ENCODE measurements at regions not wholly inside any gene's neighbourhood (a gene's known extent, or its start where the extent isn't known, plus 50 kb on each side); places are given as distances from the start of the nearest gene placed in this dataset.
A peak's percentile ranks its signal among the peaks of the same experiment; 100 is the strongest.
"Not testable (repeated sequence)": the region's sequence is repeated elsewhere in the genome, so short reads cannot be mapped to it uniquely, and the experiment has no call there.

DNA sequence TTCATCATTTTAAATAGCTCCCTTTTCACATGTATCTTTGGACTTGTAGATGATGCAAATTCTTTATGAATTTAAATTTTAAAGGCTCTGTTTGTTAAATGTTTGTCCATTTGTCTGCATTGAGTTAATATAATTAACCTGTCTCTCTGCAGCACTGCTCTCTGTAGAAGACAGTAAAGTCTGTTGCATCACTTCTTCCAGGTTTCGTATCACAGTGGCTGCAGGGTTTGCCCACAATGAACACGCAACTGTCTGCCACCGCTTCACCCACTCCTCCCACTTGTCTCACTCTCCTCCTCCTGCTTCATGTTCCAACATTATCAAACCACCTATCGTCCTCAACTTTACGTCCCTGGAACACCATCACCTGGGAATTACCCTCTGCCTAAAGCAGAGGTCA is 231.3 kb upstream of the SLC30A5 start:
- no peak for DNase-seq (ENCODE audit: low spot score)

DNA sequence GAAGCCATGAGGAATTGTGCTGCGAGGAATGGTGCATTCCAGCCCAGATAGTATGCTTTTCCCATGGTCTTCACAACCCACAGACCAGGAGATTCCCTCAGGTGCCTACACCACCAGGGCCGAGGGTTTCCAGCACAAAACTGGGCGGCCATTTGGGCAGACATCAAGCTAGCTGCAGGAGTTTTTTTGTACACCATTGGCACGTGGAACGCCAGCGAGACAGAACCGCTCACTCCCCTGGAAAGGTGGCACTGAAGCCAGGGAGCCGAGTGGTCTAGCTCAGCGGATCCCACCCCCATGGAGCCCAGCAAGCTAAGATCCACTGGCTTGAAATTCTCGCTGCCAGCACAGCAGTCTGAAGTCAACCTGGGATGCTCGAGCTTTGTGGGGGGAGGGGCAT is 228.6 kb upstream of the SLC30A5 start:
- DNase-seq (ENCODE audit: low spot score), result not testable (repeated sequence)

DNA sequence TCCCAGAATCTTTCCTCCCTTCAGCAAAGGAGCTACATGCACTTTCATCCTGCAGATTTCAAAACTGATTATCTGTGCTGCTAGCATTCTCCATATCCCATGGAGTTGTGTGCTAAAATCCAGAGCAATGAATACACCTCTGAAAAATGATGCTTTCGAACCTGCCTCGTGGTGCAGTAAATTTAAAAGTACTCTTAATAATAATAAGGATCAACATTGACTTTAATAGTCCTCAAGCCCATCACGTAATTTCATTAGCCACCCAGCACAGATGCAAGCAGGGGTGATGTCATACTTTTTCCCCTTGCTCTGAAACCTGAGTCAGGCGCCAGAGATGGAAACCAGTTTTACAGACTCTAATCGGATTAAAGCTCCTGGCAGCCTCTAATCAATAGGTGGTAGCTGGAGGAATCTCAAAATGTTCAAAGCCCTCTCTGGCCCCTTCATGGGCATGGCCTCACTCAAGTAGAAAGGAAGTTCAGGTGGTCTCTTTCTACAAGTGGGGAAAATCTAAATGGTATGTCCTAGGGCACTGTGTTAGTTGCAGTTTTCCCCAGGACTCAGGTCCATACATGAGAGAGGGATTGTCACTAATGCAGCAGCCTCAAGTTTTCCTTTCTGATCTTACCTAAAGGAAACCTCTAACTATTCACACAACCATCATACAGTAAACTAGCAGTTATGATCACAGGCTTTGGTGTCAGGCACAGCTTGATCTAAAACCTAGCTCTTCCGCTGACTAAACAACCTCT is 221.6 kb upstream of the SLC30A5 start:
- peak; percentile 56 for DNase-seq (ENCODE audit: low spot score)

DNA sequence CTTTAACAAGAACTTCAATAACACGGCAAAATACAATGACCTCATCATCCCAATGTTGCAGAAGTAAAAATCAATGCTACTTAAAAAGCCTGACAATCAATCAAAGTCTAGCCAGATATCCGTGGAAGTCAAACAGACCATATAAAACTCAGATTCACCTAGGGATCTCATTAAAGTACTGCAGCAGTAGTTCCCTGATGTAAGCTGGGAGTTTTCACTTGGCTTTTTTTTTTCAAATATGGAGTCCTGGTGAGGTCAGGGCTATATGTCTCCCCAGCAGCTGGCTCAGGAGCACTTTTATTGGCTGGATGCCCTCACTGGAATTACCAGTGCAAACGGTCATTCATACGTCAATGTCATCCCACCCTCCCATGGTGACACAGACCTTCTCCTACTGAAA is 220.6 kb upstream of the SLC30A5 start:
- no peak for DNase-seq (ENCODE audit: low spot score)

DNA sequence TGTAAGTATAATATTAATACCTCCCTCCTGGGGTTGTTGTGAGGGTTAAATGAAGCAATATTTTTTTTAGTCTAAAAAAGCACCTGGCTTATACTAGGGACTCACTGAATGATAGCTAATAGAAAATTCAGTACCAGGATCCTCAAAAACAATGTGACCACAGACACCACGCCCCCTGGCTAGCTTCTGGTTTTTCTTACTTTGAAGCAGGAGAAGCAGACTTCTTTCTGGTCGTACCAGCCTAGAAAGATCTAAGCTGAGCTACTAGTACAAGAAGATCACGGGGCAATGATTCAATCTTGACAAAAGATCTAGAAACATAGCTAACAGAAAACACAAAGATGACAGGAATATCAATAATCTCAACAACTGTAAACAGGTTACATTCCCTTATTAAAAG is 218.5 kb upstream of the SLC30A5 start:
- DNase-seq (ENCODE audit: low spot score), result no peak

DNA sequence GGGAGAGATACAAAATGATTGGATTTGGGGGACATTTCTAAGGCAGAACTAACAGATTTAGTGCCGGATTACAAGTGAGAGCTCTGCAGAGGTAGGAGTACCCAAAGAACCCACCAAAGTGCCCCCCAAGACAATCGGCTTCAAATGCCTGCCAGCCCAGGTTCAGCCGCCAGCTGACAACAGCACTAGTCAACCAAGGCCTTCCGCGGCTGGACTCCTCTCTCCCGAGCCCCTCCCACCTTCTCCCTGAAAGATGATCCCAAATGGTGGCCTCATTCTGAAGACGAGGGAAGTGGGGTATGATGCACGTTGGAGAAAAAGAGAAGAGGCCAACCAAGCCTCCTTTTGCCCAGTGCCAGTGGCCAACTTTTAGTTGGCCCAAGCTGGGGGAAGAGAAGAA is 210.4 kb upstream of the SLC30A5 start:
- DNase-seq (ENCODE audit: low spot score), result no peak

DNA sequence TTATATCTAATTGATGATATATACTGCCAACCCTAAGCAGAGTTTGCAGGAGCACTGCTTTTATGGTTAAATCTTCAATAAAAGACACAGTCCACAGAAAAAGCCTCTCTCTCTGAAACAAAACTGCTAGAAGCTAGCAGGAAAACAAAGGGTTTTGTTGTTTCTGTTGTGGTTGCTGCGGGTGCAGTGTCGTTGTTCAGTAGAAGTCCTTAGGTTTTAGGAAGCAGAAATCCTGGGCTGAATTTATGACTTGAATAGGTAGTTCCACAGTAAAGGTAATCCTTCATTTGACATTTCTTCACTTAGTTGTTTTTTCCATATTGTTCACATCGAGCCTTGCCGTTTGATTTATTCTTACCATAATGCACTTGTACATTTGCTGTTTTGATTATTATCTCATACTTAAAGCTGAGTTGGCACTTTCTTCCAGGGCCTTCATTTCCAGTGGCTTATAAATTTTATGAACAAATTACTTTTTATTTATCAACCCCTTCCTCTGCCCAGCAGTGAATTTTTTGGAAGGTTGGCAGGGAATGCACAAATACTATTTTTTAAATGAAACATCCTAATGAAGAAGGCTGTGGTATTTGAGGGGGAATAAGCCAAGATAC is 209.6 kb upstream of the SLC30A5 start:
- no peak for DNase-seq (ENCODE audit: low spot score)

DNA sequence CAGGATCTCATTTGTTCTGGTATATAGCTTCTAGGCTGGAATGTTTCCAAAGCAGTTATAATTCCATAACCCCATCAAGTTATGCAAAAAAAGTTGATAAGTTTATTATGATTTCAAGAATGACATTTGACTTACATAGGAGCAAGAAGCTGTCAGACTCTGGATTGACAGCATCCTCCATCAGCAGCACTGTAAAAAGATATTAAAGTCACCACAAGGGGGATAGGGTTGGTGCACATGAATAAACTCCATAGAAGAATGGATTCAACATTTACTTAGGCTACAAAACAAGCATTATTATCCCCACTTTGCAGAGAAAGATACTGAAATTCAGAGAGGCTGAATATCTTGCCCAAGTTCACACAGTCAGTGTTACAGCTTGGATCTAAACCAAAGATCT is 208.9 kb upstream of the SLC30A5 start:
- DNase-seq (ENCODE audit: low spot score), result no peak

DNA sequence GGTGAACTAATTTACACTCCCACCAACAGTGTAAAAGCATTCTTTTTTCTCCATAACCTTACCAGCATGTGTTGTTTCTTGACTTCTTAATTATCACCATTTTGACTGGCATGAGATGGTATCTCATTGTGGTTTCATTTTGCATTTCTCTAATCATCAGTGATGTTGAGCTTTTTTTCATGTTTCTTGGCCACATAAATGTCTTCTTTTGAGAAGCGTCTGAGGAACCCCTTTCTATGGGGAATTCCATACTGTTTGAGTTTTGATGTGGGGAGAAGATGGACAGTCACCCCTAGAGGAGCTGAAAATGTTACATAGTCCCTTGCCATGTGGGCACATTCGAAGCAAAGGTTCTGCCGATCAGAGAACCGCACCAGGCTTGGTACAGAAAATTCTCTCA is 207.0 kb upstream of the SLC30A5 start:
- no peak for DNase-seq (ENCODE audit: low spot score)

DNA sequence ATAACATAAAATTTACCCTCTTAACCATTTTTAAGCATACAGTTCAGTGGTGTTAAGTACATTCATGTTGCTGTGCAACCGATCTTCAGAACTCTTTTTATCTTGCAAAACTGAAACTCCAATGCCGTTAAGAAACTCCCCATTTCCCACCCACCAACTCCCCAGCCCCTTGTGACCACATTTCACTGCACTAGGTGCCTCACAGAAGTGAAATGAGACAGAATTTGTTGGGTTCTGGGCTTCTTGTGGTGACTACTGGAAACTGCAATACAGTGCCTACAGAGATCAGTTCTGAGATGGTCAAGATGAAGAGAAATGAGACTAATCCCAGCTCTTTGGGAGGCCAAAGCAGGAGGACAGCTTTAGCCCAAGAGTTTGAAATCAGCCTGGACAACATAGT is 202.1 kb upstream of the SLC30A5 start:
- DNase-seq (ENCODE audit: low spot score), result no peak

DNA sequence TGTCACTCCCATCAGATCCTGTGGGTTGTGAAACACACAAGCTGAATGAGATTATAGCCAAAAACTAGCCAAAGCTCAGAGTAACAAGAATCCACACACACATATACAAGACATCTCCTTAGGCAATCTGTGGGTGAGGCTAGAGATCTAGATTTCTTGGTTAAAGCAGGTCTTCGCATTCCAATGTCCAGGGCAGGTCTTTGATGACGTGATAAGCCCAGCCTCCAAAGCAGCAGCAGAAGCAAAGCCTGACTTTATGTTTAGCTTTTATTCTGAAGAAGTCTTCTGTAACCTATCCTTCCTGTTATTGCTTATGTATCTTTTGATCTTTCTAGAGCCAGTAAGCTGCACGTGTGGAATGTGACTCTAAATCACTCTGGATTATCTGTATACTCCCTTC is 199.1 kb upstream of the SLC30A5 start:
- no peak for DNase-seq (ENCODE audit: low spot score)

DNA sequence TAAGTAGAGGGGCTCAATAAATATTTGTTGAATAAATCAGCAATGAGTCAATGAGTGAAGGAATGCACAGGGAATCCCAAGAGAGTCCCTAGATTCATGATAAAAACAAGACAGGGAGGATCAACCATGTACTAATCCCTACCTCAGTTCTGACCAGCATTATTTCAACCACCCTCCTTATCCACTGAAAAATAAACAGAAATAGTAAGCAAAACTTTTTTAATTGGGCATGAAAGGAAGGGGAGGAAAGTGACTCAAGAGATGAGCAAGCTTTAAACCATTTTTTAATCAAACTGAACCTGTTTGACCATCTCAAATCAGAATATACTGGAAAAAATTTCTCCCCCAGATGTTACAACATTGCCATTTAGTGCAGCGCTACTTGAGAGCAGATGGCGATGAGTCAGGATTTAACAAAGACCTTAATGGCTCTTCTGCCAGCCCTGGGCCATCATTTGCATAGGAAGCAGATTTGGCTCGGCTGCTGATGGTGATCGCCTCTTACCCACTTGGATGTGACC is 194.8 kb upstream of the SLC30A5 start:
- DNase-seq (ENCODE audit: low spot score), result no peak

DNA sequence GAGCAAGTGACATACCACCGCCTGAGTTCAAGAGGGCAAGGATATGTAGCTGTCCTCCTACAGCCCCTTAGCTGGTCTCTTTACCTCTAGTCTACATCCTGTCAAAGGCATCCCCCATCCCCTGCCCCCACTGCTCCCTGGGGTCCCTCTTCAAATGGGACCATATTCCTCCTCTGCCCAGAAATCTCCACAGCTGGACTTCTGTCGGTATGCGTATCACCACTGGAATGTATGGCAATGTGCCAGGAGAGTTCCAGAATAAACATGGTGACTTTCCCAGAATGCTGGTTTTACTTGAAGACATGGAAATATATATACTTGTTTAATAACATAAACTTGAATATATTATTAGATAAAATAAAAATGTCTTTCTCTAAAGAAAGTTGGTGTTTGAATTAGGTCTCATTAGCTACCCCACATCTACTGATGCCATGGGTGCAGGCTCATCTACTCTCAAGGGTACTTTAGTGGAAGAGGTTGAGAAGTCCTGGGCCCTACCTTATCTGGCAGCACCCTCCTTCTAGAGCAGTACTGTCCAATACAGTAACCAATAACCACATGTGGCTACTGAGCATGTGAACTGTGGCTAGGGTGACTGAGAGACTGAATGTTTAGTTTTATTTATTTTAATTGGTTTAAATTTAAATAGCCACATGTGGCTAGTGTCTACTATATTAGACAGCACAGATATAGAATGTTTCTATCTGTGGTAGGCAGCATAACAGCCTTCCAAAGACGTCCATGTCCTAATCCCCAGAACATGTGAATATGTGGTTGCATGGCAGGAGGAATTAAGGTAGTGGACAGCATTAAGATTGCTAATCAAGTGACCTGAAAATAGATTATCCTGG is 181.7 kb upstream of the SLC30A5 start:
- no peak for DNase-seq (ENCODE audit: low spot score)

DNA sequence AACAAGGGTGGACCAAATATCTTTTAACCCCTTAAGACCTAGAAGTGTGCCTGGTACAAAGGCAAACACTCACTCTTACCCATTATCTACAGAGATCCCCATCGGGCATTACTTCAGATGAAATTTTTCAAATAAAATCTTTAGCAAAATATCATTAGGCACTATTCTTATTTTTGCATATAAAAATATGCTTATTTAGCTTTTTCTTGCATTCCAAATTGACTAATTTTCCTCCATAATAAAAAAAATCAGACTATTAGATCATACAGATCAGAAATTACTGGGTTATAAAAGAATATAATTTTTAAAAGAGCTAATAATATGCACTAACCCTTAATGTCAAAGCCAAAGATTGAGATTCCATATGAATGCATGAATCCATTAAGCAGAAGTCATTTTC is 178.7 kb upstream of the SLC30A5 start:
- DNase-seq (ENCODE audit: low spot score), result no peak

DNA sequence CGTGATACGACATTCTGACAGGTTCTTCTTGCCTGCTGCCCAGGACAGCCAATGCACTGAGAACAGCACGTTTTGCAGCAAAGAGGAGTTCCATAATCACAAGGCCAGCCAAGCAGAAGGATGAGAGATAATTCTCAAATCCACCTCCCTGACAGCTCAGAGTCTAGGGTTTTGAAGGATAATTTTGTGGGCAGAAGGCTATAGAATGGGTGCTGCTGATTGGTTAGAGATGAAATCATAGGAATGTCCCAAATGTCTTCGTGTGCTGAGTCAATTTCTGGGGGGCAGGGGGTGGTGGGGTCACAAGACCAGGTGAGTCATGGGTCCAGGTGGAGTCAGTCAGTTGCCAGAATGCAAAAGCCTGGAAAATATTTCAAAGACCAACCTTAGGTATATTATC is 175.5 kb upstream of the SLC30A5 start:
- no peak for DNase-seq (ENCODE audit: low spot score)

DNA sequence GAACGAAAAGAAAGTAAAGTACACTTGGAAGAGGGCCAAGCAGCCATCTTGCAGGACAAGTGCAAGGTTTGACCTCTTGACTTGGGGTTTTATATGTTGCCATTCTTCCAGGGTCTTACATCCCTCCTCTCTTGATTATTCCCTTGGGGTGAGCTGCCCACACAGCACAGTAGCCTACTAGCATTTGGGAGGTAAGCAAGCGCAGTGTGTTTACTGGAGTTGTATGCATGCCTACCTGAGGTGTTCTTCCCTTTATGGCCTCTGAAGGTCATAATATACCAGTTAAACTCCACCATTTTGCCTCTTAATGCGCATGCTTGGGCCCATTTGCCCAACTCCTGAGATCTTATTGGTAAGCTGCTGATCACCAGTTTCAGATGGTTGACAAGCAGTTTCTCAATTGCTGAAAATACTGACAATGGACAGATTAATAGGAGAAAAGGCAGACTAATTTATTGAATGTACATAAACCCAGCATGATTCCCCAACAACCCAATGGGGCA is 173.8 kb upstream of the SLC30A5 start:
- DNase-seq (ENCODE audit: low spot score), result no peak

DNA sequence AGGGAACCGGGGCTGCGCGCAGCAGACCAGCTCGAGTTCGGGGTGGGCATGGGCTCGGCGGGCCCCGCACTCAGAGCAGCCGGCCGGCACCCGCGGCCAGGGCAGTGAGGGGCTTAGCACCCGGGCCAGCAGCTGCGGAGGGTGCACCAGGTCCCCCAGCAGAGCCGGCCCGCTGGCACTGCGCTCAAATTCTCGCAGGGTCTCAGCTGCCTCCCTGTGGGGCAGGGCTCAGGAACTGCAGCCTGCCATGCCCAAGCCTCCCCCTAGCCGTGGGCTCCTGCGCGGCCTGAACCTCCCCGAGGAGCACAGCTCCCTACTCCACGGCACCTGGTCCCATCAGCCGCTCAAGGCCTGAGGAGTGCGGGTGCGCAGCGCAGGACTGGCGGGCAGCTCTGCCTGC is 172.9 kb upstream of the SLC30A5 start:
- DNase-seq (ENCODE audit: low spot score), result no peak

DNA sequence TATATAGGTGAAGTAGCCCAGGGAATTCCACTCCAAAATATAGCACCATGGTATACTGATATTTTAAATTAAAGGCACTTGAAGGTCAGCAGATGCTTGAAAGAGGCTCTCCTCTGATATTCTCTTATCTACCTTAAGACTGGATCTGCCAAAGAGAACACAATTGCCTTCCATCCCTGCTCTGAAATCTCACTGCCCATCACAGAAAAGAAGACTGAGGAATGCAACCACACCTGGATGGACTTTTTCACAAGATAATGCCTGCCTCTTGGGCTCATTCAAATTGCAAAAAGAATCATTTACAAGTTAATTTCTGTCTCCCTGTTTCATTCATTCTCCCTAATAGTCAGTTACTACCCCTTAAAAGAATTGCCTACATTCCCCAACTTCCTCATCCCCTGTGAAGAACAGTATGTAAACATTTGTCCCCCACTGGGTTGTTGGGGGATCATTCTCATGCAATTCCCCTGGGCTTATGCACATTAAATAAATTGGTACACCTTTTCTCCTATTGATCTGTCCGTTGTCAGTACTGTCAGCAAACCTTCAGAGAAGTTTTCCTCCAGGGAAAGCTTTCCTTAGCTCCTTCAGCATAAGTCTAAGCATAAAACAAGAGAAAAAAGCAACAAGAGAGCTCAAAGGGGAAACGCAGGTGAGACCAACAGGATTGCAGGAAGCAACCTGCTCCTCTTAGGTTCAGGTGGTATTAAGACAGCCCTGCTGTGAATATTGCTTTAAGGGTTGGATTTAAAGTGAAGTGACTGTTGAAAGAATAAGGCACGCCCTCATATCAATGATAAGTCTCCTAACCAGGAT is 171.4 kb upstream of the SLC30A5 start:
- DNase-seq (ENCODE audit: low spot score), result no peak

DNA sequence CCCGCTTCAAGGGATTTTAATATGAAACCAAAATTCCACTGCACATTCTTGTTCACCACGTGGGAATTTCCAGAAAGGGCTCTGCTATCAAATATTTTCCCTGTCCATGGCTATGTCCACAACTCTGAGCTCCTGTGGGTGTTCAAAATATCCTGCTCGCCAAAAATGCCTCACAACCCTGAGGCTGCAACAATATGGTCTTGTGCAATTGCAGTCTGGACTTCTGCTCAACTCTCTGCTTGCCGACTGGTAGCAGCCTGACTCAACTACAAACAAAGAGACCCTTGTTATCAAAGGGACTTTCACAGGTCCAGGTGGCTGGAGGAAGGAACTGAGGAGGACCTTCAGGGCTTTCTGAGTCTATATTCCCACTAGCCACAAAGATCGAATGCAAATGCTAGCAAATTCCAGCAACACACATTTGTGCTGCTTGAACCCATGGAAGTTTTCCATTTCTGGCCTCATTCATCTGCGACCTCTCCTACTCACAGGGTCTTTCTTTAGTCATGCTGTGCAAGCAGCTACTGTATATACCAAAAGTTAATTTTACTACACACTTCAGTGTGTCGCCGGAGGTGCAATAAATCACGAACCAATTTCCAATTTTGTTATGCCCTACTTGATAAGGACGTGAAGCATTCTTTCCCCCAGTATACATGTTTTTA is 169.2 kb upstream of the SLC30A5 start:
- no peak for DNase-seq (ENCODE audit: low spot score)

DNA sequence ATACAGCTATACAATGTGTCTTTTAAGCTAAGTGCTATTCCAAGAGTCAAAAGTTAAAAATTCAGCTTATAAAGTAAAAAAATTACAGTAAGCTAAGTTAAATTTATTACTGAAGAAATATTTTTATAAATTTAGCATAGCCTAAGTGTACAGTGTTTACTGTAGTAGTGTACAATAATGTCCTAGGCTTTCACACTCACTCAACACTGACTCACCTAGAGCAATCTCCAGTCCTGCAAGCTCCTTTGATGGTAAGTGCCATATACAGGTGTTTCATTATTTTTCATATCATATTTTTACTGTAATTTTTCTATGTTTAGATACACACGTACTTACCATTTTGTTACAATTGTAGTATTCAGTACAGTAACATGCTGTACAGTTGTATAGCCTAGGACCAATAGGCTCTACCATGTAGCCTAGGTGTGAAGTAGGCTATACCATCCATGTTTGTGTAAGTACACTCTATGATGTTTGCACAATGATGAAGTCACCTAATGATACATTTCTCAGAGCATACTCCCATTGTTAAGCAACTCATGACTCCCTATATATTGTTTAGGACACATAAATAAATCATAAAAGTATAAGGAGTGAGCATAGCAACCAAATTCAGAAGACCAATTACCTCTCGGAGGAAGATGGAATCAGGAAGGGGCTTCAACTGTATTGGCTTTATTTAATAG is 165.1 kb upstream of the SLC30A5 start:
- DNase-seq (ENCODE audit: low spot score), result no peak

DNA sequence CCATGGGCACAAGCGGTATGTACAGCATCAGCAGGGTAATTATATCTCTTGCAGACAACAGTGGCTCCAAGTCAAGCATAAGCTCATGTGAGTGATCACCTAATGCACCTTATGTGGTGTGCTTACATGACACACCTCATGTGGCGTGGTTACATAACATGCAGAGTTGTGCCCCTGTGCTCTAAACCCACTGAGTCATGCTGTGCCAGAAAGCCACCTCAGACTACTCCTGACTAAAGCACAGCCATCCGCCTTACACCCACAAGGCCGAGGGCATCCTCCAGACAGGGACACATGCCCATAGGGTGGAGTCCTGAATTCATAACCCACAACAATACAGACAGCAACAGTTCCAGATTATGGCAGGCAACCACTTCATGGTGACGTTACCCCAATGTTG is 163.7 kb upstream of the SLC30A5 start:
- DNase-seq (ENCODE audit: low spot score), result no peak

Measured in ecto neural progenitor cell (in vitro differentiated cells).